NCI-H748 (cell line): ENCODE measurements at regions not wholly inside any gene's neighbourhood (a gene's known extent, or its start where the extent isn't known, plus 50 kb on each side); places are given as distances from the start of the nearest gene placed in this dataset.

Experiments used
- DNase-seq: peaks from one replicate; lab custom pipeline; 2025; ENCODE audit not compliant: unreplicated experiment; lab: John Stamatoyannopoulos, UW

DNA sequence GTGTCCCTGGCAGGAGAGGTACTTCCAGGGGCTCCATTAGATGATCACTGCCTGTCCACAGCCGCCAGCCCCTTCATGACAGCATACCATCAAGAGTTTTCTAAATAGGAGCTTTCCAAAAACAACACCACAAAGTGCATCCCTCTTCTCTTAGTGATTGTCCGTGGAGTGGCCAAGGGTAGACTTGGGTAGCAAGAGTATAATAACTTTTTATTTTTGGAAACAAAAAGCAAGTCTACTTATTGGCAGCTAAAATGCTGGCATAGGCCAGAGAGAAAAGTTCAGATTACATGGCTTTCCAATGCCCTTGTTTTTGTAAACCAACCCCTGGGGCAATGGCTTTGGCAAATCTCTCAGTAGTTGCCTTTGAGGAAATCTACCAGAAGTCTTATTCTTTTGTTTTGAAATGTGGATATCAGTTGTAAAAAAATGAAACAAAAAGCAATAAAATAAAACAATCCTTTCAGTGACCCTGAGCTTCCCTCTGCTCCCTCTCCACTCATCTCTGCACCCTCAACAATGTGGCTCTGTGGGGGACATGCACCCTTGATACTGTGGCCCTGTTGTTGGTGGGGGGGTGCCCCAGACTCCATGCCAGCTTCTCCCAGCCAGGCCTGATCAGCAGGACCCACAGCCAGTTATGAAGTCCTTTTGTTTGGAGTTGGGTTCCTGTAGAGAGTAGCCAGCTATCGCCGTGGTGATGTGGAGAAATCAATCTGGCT lies 294.1 kb downstream of the DLEU7 start:
- no peak for DNase-seq

DNA sequence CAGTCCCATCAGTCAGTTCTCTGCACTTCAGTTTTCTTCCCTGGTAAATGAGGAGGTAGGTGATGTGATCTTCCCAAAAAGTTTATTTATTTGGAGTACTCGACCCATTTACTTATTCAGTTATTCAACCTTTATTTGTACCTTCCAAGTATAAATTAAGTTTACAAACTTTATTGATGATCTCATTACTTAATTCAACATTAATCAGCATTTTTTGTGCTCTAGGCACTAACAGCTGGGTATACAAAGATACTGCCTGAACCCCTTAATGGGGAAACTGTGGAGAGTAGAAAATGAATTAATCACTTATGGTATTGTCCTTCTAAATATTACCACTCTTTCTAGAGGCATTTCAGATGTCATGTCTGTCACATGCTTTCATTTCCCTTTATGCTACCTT lies 293.3 kb downstream of the DLEU7 start:
- no peak for DNase-seq

DNA sequence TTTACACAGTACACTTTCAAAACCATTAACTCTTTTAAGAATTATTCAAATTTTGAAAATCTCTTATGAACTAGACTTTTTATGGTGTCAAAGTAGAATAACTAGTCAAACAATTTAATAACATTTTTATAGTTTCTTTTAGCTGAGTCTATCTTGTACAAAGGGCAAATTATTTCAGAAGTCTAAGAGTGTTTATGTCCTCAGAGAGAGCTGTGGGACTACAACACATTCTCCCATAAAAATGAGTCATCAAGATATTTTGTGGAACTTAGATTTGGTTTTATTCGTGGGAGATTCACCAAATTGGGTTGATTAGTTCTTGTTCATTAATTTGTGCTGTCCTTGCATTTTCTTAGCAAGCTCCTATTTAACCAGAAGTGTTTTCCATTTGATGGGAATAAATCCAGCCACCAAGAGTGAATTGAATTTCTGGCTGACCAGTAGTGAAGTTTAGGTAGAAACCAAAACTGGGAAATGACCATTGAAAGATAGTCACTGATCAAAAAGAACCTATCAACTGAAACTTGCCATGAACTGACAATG lies 291.0 kb downstream of the DLEU7 start:
- no peak for DNase-seq

DNA sequence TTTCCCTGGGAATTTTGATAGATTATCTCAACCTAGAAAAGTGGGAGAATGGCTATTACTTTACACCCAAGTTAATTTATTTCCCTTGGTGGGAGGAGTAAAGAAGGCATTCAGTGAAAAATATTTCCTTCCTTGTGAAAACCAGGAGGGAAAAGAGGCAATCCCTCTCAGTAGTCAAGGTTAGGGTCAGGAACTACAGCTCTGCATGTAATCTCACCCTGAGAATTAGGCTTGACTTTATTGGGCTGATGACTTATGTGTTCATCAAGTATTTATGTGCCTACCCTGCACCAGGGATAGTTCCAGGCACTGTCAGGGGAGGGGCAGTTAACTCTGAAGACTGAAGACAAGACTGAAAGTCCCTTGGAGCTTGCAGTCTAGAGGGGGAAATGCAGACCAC lies 281.8 kb downstream of the DLEU7 start:
- no peak for DNase-seq

DNA sequence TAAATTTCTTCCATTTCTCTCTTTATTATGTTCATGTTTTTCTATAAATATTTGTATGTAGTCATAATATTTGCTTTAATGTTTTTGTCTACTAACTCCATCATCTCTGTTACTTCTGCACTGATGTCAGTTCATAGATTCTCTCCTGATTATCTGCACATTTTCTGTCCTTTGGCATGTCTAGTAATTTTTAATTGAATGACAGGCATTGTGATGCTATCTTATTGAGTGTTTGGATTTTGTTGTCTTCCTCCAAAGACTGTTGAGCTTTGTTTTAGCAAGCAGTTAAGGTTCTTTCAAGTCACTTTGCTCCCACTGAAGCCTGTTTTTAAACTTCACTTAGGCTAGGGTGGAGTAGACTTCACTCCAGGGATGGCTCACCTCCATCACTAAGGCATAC lies 276.8 kb downstream of the DLEU7 start:
- DNase-seq: no peak

DNA sequence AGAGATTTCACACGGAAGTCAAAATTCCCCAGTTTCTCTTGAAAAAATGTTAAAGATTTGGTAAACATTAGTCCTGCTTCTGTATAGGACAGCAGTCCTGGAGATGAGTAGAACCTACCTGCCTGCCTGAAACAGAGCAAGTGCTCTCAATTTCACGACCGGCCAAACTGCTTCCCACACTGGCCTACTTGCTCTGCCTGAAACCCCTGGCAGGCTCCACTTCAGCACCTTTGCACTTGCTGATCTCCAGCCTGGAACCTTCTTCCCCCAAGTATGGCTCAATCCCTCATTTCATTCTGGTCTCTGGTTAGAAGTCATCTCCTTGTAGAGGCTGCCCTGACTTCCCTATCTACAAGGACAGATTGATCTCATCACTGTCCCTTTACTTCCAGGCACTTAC lies 271.4 kb downstream of the DLEU7 start:
- no peak for DNase-seq

DNA sequence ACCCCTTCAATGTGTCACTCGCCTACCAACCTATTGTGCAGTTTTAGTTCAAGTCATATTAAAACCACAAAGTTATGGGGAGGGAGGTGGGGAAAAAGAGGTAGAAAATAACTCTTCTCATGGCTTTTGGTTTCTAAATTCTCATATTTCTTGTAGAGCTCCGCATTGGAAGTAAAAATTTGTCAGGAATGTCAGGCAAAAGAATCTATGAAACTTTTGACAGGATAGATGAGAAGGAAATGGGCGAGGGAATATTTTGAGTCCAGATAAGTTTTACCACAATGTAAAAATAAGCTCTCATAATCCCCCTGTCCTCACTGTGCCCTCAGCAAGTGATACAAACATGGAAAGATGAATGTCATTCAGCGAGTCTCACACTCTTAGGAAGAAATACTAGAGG lies 270.4 kb downstream of the DLEU7 start:
- no peak for DNase-seq

DNA sequence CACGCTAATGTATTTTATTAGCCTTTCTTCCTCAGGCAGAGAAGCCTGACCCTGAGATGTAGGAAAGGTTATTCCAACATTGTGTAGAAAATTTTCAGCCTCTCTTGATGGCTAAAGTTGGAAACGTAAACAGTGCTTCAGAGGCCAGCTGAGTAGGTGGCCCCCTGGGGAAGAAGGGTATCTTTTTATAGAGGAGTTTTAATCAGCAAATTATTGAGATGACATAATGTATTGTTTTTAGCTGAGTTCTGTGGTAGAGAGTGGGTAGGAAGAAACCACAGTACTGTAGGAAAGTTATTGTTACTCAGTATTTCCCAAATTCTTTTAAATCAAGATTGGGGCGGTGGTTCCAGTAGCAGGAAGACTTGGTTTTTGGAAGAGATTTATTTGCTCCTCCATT lies 268.8 kb downstream of the DLEU7 start:
- no peak for DNase-seq

DNA sequence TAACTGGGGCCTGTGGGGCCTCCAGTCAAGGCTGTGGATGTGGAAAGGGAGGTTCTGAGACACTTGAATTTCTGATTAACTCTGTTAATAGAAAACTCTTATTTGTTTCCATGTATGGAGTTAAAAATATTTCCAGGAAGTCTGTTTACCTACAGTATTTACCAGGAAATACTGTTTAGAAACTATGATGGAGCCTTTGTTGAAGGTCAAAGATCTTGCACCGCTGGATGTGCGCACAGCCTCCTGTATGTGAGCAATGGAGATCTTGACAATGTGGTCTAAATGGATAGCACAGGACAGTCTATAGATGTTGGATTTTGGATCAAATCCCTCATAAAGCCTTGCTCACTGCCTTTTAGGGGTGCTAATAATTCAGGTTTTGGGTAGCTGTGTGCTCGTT lies 268.4 kb downstream of the DLEU7 start:
- no peak for DNase-seq

DNA sequence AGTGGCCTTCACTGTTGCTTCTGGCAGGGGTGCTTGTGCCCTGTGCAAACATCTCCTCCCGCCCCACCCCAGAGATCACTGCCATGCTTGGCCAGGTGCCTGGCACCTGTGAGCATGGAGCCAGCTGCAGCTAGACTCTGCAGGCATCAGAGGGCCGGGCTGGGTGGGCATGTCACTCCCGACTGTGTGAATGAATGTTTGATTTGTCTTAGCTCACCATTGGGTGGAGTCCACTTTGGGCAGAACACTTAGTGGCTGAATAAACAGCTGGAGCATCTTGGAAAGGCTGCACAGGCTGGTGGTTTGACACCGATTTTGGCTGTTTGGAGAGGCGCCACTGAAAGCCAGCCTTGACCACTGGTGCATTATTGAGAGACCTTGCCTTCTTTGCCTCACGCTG lies 267.3 kb downstream of the DLEU7 start:
- peak; percentile 98 for DNase-seq

DNA sequence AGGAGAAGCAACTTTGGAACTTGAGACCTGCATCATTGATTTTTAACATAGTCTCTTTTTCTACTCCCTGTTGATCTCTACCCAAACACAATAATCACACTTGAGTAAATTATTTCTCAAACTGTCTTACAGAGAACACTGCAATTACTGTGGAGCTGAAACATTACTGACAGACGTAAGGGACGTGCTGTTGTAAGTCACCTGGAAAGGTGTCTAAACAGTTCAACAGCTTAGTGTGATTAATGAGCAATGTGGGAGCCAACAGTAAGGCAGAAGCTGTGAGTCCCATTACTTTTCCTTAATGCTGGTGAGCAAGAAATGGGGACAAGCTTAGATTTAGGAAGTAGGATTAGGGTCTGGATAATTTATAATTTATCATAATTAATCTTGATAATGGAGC lies 265.7 kb downstream of the DLEU7 start:
- peak; percentile 12 for DNase-seq

DNA sequence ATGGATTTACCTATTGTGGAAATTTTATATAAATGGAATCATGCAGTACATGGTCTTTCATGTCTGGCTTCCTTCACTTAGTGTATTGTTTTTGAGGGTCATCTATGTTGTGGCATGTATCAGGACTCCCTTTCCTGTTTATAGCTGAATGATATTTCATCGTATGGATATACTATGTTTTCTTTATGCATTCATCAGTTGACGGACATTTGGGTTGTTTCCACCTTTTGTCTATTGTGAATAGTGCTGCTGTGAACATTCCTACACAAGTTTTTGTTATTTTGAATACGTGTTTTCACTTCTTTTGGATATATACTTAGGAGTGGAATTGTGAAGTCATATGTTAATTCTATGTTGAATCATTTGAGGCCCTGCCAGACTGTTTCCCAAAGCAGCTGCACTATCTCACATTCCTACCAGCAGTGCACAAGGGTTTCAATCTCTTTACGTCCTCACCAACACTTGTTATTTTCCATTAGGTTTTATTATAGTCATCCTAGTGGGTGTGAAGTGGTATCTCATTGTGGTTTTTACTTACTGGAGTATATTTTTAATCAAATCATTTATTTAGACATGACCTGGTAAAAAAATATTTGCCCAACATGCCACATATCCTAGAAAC lies 262.7 kb downstream of the DLEU7 start:
- DNase-seq: no peak

DNA sequence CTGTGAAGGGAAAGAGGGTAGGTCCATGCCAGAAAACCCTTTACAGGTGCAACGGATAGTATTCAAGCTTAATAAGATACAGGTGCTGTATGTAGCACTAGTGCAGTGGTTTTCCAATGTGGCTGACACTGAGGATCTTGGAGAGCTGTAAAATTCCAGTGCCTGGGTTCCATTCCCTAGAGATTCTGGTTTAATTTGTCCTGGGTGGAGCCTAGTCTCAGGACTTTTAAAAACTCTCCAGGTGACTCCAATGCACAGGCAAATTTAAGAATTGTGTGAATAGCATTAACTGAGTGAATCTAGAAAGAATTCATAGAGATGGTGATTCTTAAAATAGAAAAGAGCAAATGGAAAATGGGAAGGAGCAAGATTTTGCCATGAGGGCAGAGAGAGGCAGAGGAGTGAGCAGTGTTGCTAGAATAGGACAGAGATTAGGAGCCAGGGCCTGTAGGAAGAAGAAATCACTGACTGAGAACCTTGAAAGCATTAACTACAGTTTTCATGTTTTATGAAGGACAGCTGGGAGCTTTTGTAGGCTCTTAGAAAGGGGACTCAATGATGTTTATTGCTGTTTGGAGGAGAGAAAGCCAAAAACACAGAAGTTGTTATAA lies 261.8 kb downstream of the DLEU7 start:
- no peak for DNase-seq

DNA sequence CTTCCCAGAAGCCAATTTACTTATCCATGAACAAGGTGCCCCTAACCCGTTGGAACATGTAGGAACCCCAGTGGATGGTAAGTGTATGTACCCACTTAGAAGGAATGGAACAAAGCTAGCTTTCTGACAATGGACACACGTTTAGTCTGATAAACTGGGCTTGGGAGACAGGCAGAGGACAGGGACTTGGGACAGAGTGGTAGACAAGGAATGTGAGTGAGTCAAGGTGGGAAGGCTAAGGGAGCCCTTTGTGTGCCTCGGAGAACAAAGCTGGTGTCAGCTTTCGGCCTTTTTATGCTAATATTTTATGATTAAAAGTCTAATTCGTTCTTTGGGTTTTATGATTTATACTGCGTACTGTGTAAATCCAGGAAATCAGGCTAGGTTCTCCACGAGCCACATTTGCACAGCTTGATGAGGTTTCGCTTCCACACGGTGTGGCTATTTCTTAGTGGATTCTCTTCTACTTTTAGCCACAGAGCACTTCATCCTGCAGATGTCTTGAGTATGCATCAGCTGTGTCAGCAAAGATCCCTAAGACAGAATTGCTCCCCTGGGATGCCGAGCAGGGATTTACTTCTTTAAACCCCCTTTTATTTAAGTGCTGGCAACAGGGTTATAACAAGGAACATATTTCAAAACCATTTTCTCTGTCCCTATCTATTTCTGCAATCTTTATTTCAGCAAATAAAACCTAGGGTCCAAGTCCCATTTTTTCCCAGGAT lies 258.5 kb downstream of the DLEU7 start:
- no peak for DNase-seq

DNA sequence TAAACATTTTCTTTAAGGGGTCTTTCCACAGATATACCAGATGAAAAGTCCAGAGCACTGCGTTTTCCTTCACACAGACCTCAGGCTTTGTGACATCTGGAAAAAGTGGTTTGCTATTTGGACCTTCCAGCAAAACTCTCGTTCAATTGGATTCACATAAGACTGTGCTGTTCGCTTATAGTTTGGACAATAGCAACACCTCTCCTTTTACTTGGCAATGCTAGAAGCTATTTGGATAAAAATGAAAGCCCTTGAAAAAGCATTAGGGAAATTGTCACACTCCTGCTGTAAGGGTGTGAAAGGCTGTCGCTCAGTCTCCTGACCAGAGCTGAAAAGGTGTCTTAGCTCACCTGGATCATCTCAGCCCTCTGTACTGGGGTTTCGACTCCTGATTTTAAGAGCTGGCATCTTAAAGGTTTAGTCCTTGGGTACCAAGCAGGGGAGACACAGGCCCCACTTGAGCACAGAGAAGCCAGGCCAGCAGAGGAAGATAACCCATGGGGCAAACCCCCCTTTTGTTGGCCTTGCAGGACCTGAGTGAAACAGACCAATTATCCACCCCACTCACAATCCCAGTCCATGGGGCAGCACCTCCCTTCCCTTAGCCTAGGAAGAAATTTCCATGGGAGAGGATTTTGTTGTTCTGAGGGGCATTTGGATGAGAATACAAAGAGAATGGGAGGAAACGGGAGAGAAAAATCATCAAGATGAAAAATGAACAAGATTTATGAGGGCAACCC lies 257.6 kb downstream of the DLEU7 start:
- no peak for DNase-seq

DNA sequence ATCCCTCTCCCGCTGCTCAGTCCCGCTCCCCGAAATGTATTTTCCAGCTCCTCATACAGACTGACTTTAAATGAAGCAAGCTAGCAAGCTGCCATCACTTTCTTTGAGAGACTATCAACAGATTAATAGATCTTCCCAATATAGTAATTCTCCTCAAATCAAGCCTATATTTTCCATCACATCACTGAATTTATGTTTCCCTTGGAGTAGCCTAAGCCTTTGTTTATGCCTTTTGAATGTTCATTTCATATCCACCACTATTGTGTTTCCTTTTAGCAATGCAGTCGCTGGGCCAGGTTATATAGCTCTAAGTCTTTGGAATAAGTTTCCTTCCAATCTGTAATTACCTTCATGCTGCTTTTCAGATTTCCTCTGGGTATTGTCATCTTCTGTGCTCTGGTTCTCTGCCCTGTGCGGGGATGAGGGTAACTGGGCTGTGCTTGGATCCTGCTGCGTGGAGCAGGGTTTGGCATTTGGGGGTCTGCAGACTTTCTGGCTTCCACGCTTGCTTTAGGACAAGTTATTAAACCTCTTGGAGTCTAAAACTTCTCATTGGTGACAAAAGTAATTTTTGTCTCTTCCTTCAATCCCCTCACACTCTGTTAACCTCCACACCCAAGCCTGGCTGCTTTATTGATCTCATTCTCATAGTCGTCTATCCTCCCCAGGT lies 256.9 kb downstream of the DLEU7 start:
- no peak for DNase-seq

DNA sequence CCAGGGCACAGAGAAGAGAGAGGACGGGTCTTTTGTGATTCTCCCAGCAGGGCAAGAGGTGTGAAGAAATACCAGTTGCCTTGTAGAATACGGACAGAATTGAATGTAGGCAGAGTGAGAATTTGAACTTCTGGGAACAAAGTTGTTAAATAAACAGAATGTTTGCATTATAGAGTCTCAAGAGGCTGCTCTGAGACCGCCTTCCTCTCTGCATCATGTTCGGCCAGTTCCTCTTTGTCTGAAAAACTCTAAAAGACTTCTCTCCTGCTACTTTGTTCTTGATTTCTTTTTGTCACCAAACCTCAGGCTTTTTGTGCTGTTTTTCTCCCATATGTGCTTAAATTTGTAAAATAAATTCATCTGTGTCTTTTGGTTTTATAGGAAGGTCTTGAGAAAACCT lies 256.4 kb downstream of the DLEU7 start:
- DNase-seq: no peak

DNA sequence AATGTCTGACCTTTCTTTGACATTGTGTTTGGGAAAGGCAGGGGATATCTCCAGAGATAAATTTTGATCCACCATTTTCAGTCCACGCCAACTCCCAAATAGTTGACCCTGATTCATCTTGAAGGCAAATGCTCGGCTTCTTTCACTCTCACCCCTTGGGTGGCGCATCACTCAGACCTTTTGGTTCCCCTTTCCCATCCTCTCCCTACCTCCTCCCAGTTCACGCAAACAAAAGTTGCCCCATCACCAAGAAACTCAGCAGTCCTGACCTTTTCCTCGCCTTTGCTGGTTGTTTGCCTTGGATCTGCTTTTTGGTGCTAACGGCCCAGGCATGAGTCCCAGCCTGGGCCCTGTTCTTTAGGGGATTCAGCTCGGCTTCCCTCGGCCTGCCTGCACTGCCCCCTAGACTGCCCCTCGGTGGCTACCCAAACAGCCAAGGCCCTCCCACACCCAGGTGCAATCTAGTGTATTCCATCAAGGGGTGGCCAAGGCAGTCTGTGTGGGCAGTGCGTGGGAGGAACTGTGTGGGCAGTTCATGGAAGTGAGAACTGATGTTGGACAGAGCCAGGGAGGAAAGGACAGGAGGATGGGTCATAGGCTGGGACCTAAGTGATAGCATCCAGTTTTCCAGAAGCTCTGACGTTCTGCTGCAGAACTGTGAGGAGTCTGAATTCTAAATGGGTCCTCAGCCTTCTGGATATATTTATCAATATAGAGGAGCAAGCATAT lies 255.7 kb downstream of the DLEU7 start:
- DNase-seq: no peak

DNA sequence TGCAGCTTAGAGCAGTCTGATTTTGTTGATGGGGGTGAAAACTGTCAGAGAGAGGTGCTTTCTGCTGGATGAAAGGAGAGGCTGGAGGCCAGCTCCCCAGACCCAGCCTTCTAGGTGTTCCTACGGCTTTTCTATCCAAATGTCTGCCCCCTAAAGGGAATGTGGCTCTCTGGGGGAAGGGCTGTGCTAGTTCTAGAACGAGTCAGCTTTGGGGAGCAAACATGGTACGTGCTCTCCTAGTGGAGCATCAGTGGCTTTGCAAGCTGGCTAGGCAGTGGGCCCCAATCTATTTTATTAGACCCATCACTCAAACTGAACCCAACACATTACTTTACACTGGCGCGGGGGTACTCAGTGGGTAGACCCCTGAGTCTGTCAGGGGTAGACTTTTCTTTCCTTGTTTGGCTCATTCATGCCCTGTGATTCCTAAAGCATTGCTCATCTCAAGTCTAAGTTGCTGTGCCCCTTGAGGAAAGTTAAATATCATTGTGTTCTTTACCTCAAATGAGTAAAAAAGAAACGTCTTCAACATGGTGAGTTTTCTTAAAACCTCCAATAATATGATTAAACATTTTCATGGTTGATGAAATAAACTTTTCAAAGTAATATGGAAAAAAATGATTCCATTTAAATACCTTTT lies 254.9 kb downstream of the DLEU7 start:
- DNase-seq: no peak
